RWPE2 (cell line): ENCODE measurements at regions not wholly inside any gene's neighbourhood (a gene's known extent, or its start where the extent isn't known, plus 50 kb on each side); places are given as distances from the start of the nearest gene placed in this dataset.

Source experiments
- ATAC-seq: fragments of 200-7000 bp; cut with Tn5 transposase; 3 replicates; pipeline ENCODE4 v1.9.1; 2021; ENCODE audit warnings: low read depth
- DNase-seq: peaks from one replicate; pipeline ENCODE4 v3.0.0-alpha.2; 2020; ENCODE audit warnings: low spot score
- H3K27ac ChIP-seq: fragments of 450-650 bp; 2 replicates; pipeline ENCODE4 v1.5.1; 2017; ENCODE audit warnings: mild to moderate bottlenecking; ENCODE audit not compliant: poor library complexity, severe bottlenecking
- H3K27me3 ChIP-seq: fragments of 250-450 bp; sonication (Bioruptor Pico); 2 replicates; pipeline ENCODE4 v1.5.1; 2021; ENCODE audit warnings: mild to moderate bottlenecking, moderate library complexity; ENCODE audit not compliant: insufficient read depth, poor library complexity, severe bottlenecking
- H3K36me3 ChIP-seq: fragments of 250-450 bp; sonication (Bioruptor Pico); 2 replicates; pipeline ENCODE4 v1.5.1; 2020; ENCODE audit warnings: low read depth, mild to moderate bottlenecking, moderate library complexity
- H3K4me1 ChIP-seq: fragments of 250-450 bp; sonication (Bioruptor Pico); 2 replicates; pipeline ENCODE4 v1.5.1; 2021; ENCODE audit warnings: mild to moderate bottlenecking, moderate library complexity; ENCODE audit not compliant: insufficient read depth, poor library complexity, severe bottlenecking
- H3K4me3 ChIP-seq: fragments of 250-450 bp; sonication (Bioruptor Pico); 2 replicates; pipeline ENCODE4 v1.5.1; 2021; ENCODE audit warnings: mild to moderate bottlenecking, moderate library complexity; ENCODE audit not compliant: severe bottlenecking
- H3K9me3 ChIP-seq: fragments of 250-450 bp; sonication (Bioruptor Pico); 2 replicates; pipeline ENCODE4 v1.5.1; 2021; ENCODE audit warnings: mild to moderate bottlenecking, moderate library complexity; ENCODE audit not compliant: severe bottlenecking
- CTCF ChIP-seq: fragments of 450-650 bp; IDR thresholded peaks from one replicate; pipeline ENCODE4 v1.5.1; 2017; ENCODE audit warnings: mild to moderate bottlenecking, moderate library complexity; ENCODE audit not compliant: poor library complexity, severe bottlenecking

GRCh38 chr12:108462686-108463085 is 52.4 kb upstream of the FICD start:
- DNase-seq (no peak), ATAC-seq (no peak)
- H3K36me3 ChIP-seq, result no peaks in the 10 kb centered on the region
- no peaks in the 10 kb centered on the region for H3K27me3 ChIP-seq
- no peaks in the 10 kb centered on the region for H3K4me1 ChIP-seq
- H3K4me3 ChIP-seq, result no peak overlapping the region
- no peak overlapping the region for H3K27ac ChIP-seq
- TF ChIP-seq CTCF, result no peak
- H3K9me3 ChIP-seq, result no peaks in the 10 kb centered on the region

- Histone ChIP-seq H3K4me3 (no peak overlapping the region), H3K9me3 (no peaks in the 10 kb centered on the region), H3K27ac (no peak overlapping the region), H3K4me1 (no peaks in the 10 kb centered on the region), H3K36me3 (no peaks in the 10 kb centered on the region), H3K27me3 (no peaks in the 10 kb centered on the region)
- no peak for TF ChIP-seq CTCF
- DNase-seq, result no peak
- no peak for ATAC-seq
Measured at GRCh38 chr12:108461058-108461660, 53.9 kb upstream of the FICD start.

GRCh38 chr12:108459149-108459548 is 55.9 kb upstream of the FICD start:
- Histone ChIP-seq H3K27me3 (peaks cover 4% of the 10 kb centered on the region), H3K27ac (no peak overlapping the region), H3K9me3 (no peaks in the 10 kb centered on the region), H3K4me1 (no peaks in the 10 kb centered on the region), H3K36me3 (no peaks in the 10 kb centered on the region), H3K4me3 (no peak overlapping the region)
- TF ChIP-seq CTCF, result no peak
- DNase-seq (no peak), ATAC-seq (no peak)

GRCh38 chr12:108457734-108458361 is 57.2 kb upstream of the FICD start:
- Histone ChIP-seq H3K4me1 (no peaks in the 10 kb centered on the region), H3K4me3 (no peak overlapping the region), H3K36me3 (no peaks in the 10 kb centered on the region), H3K27ac (no peak overlapping the region), H3K27me3 (peaks cover 6% of the 10 kb centered on the region), H3K9me3 (no peaks in the 10 kb centered on the region)
- DNase-seq, result no peak
- no peak for ATAC-seq
- no peak for TF ChIP-seq CTCF

- no peaks in the 10 kb centered on the region for H3K36me3 ChIP-seq
- no peaks in the 10 kb centered on the region for H3K9me3 ChIP-seq
- H3K27ac ChIP-seq, result no peak overlapping the region
- H3K4me3 ChIP-seq, result no peak overlapping the region
- TF ChIP-seq CTCF, result peak; percentile 81
- no peaks in the 10 kb centered on the region for H3K4me1 ChIP-seq
- ATAC-seq (peak; percentile 81), DNase-seq (no peak)
- H3K27me3 ChIP-seq, result peaks cover 6% of the 10 kb centered on the region
Measured at GRCh38 chr12:108457006-108457733, 57.9 kb upstream of the FICD start.
